ENCODE measurements at regions not wholly inside any gene's neighbourhood (a gene's known extent, or its start where the extent isn't known, plus 50 kb on each side); places are given as distances from the start of the nearest gene placed in this dataset.

GRCh38 chr1:209353053-209353452, 230.5 kb upstream of the CAMK1G start:
- TF ChIP-seq POLR2A (IDR thresholded peaks at IDR 0.05) (no peak), CTCF (IDR thresholded peaks at IDR 0.05) (no peak)

Data from lower leg skin (tissue), 3 donors.